Left lung (tissue), 4 donors: ENCODE measurements at regions not wholly inside any gene's neighbourhood (a gene's known extent, or its start where the extent isn't known, plus 50 kb on each side); places are given as distances from the start of the nearest gene placed in this dataset.

Source experiments
- ATAC-seq: fragments of 200-7000 bp; cut with Tn5 transposase; one replicate; pipeline ENCODE4 v1.9.1; 2020; ENCODE audit warnings: moderate library complexity
- DNase-seq, 4 donors: peaks; one replicate each; pipeline ENCODE4 v3.0.0-alpha.2; 2013 to 2020
- H3K27ac ChIP-seq, 2 donors: fragments of 200-600 bp; sonication (generic) in 1 of 2; one replicate each; pipeline versions ENCODE4 v1.5.0 to v1.8.0; 2020 to 2021
- H3K27me3 ChIP-seq, 2 donors: fragments of 200-600 bp; sonication (generic) in 1 of 2; one replicate each; pipeline versions ENCODE4 v1.5.0 to v1.8.0; 2020 to 2021
- H3K36me3 ChIP-seq, 2 donors: fragments of 200-600 bp; sonication (generic) in 1 of 2; one replicate each; pipeline versions ENCODE4 v1.5.0 to v1.8.0; 2020 to 2021
- H3K4me1 ChIP-seq, 2 donors: fragments of 200-600 bp; one replicate each; pipeline ENCODE4 v1.8.0; 2021
- H3K4me3 ChIP-seq, 2 donors: fragments of 200-600 bp; sonication (generic) in 1 of 2; one replicate each; pipeline versions ENCODE4 v1.5.0 to v1.8.0; 2020 to 2021; ENCODE audit warnings: mild to moderate bottlenecking in 1 of 2
- H3K9me3 ChIP-seq, 2 donors: fragments of 200-600 bp; sonication (generic) in 1 of 2; one replicate each; pipeline versions ENCODE4 v1.5.0 to v1.8.0; 2020 to 2021
- intact Hi-C, 2 donors: fragments of 100-400 bp; cut with DNase I; formaldehyde crosslinking; loops; one replicate each; pipeline versions ENCODE4 v1.11.2 to v1.14.2; 2022
- TF ChIP-seq, protein P1 (sequence below), 2 donors: fragments of 200-600 bp; sonication (generic) in 1 of 2; IDR thresholded peaks; one replicate each; pipeline versions ENCODE4 v1.5.0 to v1.8.0; 2021; ENCODE audit warnings: antibody characterized with exemption in 2 of 2
- donor health status: DM: no; HTN: yes; CAD: no.
- donor health status: DM: no; HTN: no; CAD: no.

DNA sequence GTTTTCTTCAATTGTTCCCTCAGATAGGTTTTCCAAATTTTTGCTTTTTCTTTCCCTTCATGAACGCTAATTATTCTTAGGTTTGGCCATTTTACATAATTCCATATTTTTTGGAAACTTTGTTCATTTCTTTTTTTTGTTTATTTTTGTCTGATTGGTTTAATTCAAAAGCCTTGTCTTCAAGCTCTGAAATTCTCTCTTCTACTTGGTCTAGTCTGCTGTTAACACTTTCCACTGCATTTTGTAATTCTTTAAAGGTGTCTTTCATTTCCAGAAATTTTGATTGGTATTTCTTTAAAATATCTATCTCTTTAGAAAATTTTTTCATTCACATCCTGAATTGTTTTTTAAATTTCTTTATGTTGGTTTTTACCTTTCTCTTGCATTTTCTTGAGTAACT, 63.9 kb upstream of the VLDLR start:
- Histone ChIP-seq H3K27me3 (no peaks in the 10 kb centered on the region), H3K9me3 (peaks cover 0 to 7% of the 10 kb centered on the region in 2 donors), H3K36me3 (no peaks in the 10 kb centered on the region), H3K4me3 (no peak overlapping the region), H3K27ac (no peak overlapping the region), H3K4me1 (peaks cover 0 to 6% of the 10 kb centered on the region in 2 donors)
- ATAC-seq, result no peak
- intact Hi-C loops, result no loop called here
- DNase-seq, result no peak
- TF ChIP-seq, protein P1, sequence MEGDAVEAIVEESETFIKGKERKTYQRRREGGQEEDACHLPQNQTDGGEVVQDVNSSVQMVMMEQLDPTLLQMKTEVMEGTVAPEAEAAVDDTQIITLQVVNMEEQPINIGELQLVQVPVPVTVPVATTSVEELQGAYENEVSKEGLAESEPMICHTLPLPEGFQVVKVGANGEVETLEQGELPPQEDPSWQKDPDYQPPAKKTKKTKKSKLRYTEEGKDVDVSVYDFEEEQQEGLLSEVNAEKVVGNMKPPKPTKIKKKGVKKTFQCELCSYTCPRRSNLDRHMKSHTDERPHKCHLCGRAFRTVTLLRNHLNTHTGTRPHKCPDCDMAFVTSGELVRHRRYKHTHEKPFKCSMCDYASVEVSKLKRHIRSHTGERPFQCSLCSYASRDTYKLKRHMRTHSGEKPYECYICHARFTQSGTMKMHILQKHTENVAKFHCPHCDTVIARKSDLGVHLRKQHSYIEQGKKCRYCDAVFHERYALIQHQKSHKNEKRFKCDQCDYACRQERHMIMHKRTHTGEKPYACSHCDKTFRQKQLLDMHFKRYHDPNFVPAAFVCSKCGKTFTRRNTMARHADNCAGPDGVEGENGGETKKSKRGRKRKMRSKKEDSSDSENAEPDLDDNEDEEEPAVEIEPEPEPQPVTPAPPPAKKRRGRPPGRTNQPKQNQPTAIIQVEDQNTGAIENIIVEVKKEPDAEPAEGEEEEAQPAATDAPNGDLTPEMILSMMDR (IDR thresholded peaks at IDR 0.05), result no peak

DNA sequence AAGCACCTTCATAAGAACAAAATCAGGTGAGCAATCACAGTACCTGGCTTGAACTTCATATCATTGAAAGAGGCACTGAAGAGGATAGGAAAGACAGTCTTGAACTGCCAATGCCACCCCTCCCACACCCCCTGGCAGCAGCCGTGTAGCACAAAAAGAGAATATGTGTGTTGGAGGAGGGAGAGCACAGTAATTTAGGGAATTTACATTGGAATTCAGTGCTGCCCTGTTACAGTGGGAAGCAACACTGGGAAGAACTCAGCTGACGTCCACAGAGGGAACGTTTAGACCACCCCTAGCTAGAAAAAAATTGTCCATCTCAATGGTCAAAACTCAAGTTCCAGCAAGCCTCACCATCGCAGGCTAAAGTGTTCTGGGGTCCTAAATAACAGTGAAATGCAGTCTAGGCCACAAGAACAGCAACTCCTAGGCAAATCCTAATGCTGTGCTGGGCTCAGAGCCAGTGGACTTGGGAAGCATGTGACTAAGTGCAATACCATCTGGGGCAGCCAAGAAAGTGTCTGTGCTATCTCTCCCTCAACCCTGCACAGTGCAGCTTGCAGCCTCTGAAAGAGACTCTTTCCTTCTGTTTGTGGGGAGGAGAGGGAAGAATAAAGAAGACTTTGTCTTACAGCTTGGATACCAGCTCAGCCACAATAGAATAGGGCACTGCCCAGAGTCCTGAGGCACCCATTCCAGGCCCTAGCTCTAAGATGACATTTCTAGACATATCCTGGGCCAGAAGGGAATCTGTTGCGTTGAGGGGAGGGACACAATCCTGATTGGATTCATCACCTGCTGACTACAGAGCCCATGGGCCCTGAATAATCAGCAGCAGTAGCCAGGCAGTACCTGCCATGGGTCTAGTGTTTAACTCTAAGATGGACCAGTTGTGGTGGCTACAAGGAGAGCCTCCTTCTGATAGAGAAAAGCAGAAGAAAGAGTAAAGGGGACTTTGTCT, 62.1 kb upstream of the VLDLR start:
- peak in 3 of 4 donors; percentile 80 to 95 (median 94) for DNase-seq
- TF ChIP-seq, protein P1 (IDR thresholded peaks at IDR 0.05), result no peak
- intact Hi-C loops, result no loop called here
- no peaks in the 10 kb centered on the region for H3K27me3 ChIP-seq
- peaks cover 0 to 7% of the 10 kb centered on the region in 2 donors for H3K9me3 ChIP-seq
- peak; percentile 96 for ATAC-seq
- peaks cover 0 to 6% of the 10 kb centered on the region in 2 donors for H3K4me1 ChIP-seq
- no peaks in the 10 kb centered on the region for H3K36me3 ChIP-seq
- no peak overlapping the region for H3K4me3 ChIP-seq
- H3K27ac ChIP-seq, result peak overlapping the region; percentile 18 to 33

DNA sequence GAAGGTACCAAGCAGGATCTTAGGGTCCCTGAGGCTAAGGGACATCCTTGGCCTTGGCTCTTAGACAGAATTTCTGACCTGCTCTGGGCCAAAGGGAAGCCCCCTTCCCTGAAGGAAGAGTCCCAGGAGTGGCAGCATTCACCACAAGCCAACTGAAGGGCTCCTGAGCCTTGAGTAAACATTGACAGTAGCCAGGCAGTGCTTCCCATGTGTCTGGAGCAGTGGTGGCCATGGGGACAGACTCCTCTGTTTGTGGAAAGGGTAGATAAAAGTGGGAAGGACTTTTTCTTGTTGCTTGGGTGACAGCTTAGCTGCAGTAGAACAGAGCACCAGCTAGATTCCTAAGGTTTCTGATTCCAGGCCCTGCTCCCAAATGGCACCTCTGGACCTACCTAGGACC, 61.4 kb upstream of the VLDLR start:
- Histone ChIP-seq H3K9me3 (peaks cover 0 to 7% of the 10 kb centered on the region in 2 donors), H3K27ac (peak overlapping the region in 1 of 2 donors; percentile 33), H3K4me3 (no peak overlapping the region), H3K27me3 (no peaks in the 10 kb centered on the region), H3K4me1 (peaks cover 0 to 6% of the 10 kb centered on the region in 2 donors), H3K36me3 (no peaks in the 10 kb centered on the region)
- TF ChIP-seq, protein P1 (IDR thresholded peaks at IDR 0.05), result no peak
- DNase-seq (no peak), ATAC-seq (peak; percentile 74)
- intact Hi-C loops, result no loop called here

- intact Hi-C loops, result no loop called here
- TF ChIP-seq, protein P1 (IDR thresholded peaks at IDR 0.05), result no peak
- no peaks in the 10 kb centered on the region for H3K9me3 ChIP-seq
- peaks cover 0 to 3% of the 10 kb centered on the region in 2 donors for H3K4me1 ChIP-seq
- no peak overlapping the region for H3K27ac ChIP-seq
- no peaks in the 10 kb centered on the region for H3K27me3 ChIP-seq
- no peak overlapping the region for H3K4me3 ChIP-seq
- ATAC-seq, result no peak
- no peaks in the 10 kb centered on the region for H3K36me3 ChIP-seq
- no peak for DNase-seq
Observed at GRCh38 chr9:2565676-2566340, 55.8 kb upstream of the VLDLR start.

GRCh38 chr9:2567922-2568321, 53.7 kb upstream of the VLDLR start:
- DNase-seq, result no peak
- ATAC-seq, result no peak
- H3K4me3 ChIP-seq, result no peak overlapping the region
- H3K4me1 ChIP-seq, result peaks cover 0 to 3% of the 10 kb centered on the region in 2 donors
- TF ChIP-seq, protein P1 (IDR thresholded peaks at IDR 0.05), result no peak
- H3K9me3 ChIP-seq, result no peaks in the 10 kb centered on the region
- no peak overlapping the region for H3K27ac ChIP-seq
- intact Hi-C loops, result no loop called here
- H3K36me3 ChIP-seq, result no peaks in the 10 kb centered on the region
- no peaks in the 10 kb centered on the region for H3K27me3 ChIP-seq
